GM21367 (cell line): ENCODE measurements at regions not wholly inside any gene's neighbourhood (a gene's known extent, or its start where the extent isn't known, plus 50 kb on each side); places are given as distances from the start of the nearest gene placed in this dataset.

Experiments used
- ATAC-seq: cut with Tn5 transposase; IDR thresholded peaks from one replicate; pipeline ENCODE4 v1.9.1; 2021; ENCODE audit not compliant: unreplicated experiment

GRCh38 chr4:165610679-165611437 is 232.1 kb downstream of the CPE start:
- ATAC-seq, result peak; percentile 42

DNA sequence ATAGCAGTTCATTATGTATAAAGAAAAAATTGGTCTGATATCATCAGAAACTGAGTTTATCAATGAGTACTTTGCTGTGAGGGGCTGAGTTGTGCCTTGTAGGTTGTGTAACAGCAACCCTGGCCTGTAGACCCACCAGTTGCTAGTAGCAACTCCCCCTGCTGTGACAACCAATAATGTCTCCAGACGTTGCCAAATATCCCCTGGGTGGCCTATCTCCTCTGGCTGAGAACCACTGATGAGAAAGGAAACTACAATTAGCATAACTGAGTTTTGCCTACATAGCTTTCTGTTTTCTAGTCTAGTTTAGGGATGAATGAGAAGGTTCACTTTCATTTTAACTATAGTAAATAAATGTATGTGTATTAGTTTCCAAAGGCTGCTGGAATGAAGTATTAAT is 234.1 kb downstream of the CPE start:
- peak; percentile 89 for ATAC-seq

- no peak for ATAC-seq
Measured at GRCh38 chr4:165613581-165613980, 234.8 kb downstream of the CPE start.

- no peak for ATAC-seq
Measured at GRCh38 chr4:165620913-165621312, 242.1 kb downstream of the CPE start.

DNA sequence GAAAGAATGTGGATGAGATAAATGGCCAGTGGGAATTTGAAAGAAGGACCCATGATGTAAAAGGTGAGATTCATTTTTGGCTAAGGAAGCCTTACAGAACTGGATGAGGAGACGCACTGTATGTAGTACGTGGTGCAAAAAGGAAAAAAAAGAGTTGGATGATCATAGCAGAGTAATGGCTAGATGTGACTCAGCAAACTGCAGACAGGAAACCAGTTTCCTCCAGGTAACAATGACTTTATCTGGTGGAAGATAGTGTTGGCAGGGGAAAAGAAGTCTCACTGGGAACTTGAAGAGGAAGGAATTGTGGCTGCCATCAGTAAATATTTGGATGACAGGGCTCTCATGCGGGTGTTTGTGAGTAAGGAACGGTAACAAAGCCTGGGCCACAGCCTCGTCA is 243.2 kb downstream of the CPE start:
- ATAC-seq, result no peak

GRCh38 chr4:165625281-165625680 is 246.5 kb downstream of the CPE start:
- no peak for ATAC-seq

- no peak for ATAC-seq
Measured at GRCh38 chr4:165626316-165626715, 246.7 kb upstream of the TLL1 start.

DNA sequence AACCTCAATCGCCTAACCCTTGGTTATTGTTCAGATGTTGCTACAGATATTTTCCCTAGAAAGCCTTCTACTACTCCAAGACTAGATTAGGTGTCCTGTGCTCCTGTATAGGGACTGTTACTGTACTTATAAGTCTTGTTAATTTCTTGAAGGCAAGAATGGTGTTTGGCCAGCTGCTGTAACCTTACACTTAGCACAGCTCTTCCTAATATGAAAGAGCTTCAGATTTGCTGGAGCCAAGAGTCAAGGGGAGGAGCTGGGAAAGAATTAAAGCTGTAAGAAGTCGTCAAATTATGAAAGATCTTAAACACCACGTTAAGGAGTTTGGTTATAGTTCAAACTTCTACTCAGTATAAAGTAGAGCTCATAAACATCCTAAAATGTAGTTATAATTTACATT is 245.9 kb upstream of the TLL1 start:
- ATAC-seq, result no peak

- ATAC-seq, result no peak
Measured at GRCh38 chr4:165627548-165627947, 245.5 kb upstream of the TLL1 start.

DNA sequence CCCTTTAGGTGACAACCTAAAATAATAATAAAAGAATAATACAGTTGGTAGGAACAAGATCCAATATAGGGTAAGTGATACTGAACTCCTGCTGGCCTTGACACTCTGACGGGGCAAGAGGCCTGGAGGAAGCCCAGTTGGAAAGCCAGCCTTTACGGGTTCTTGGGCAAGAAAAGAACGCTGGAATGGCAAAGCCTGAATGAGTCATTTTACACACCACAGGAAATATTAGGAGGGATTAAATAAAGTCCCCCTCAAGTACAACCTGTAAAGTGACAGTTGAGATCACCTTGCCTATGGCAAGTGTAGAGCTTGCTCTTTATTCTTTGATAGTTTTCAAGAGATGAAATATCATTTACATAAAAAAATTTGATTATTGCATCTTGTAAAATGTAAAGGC is 244.5 kb upstream of the TLL1 start:
- no peak for ATAC-seq

- ATAC-seq, result no peak
Measured at GRCh38 chr4:165630671-165631070, 242.4 kb upstream of the TLL1 start.

DNA sequence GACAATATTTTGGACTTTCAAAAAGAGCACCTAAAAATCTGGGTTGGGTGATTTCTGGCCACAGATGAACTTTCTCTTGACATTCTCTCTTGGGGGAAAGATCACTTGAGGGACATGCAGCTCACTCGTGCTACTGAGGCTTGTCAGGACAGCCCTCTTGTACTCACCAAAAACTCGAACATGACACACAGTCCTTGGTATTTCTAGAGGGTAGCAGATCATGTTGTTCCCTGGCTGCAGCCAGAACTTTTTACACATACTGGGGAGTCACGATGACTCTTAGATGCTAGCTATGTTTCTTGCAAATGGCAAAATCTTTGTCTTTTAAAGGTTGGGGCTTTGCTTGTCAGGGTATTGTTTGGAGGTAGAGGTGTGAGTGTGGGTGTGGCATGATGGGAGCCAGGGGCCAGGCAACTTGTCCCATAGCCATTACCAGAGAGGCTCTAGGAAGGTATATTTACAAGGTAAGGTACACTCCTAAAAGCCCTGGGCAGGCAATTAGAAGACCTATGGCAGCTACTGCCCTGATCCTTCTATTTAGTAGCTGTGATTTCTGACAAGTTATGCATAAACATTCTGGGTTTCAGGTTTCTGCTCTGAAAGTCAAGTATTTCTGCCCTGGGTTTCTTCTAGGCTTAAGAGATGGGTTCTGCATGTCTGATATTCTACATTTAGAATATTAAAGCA is 241.7 kb upstream of the TLL1 start:
- ATAC-seq, result no peak

DNA sequence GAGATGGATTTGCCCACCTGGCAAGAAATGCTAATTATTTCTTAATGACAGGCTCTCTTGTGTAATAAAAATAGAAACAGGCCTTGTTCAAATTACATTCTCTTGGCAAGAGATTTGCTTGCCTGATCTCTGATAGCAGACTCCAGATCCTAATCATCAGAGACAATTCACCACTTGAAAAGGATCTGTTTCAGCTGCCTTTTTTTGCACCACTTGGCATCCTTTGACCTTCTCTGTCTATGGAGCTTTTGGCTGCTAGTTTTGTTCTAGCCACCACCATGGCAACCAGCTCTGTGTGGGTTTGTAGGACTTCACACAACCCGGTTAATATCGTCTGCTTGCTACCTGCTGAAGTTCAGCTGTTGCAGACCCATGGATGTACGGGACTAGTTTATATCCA is 241.1 kb upstream of the TLL1 start:
- no peak for ATAC-seq

DNA sequence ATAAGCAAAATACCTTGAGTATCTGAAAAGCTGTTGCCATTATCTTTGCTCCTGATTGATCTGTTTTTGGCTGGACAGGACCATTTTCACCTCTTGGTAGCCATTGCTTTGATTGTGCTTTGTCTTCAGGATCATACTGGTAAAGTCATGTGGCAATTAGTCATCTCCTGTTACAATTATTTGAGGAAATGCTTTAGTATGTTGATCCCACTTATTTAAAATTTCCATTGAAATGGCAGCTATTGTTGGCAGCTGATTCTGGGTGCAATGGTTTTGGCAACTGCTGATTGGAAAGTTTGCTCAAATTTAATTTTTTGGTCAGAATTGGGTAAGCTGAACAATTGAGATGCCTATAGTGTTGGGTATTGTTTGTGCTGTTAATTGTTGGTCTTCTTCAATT is 238.3 kb upstream of the TLL1 start:
- no peak for ATAC-seq

- no peak for ATAC-seq
Measured at GRCh38 chr4:165635381-165635780, 237.7 kb upstream of the TLL1 start.

DNA sequence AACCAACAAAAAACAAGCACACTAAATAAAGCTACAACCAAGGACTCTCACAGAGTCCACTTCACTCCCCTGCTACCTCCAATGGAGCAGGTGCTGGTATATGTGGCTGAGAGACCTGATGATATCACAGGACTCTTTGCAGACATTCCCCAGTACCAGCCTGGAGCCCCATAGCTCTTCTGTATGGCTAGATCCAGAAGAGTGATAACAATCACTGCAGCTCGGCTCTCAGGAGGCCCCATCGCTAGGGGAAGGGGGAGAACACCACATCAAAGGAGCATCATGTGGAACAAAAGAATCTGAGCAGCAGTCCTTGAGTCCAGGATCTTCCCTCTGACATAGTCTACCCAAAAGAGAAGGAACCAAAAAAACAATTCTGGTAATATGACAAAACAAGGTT is 237.1 kb upstream of the TLL1 start:
- no peak for ATAC-seq

- ATAC-seq, result no peak
Measured at GRCh38 chr4:165651901-165652300, 221.1 kb upstream of the TLL1 start.

DNA sequence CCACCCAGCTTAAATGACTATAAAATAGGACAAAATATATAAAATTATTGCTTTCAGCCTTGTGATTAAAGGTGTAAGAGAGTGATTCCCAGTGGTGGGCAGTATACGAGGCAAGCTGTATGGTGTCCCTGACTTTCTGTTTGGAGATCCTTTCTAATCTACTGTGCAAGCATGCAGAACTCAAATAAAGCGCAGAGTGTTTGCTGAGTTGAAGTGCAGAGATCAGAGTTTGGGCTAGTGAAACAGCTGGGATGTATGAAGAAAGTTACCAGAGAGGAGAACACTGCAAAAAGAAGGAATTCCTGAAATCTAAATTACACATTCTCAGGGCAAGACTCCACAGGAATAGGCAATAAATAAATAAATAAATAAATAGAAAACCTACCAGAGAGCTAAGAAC is 218.5 kb upstream of the TLL1 start:
- no peak for ATAC-seq

DNA sequence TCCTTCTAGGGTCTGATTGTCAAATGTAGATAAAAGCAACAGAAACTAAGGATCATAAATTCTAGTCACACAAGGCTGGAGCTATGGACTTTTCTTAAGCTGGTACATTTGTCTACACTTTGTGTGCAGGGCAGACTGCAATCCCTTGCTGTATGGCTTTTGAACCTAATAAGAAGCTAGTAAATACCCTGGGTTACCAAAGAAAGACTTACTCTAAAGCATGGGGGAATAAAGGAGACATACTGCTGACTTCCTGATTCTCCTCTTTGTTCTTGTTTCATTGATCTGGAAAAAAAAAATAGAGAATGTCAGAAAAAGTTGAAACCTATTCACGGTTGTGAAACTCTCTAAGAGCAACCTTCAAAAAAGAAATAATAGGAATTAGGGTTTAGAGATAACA is 216.6 kb upstream of the TLL1 start:
- ATAC-seq, result no peak

GRCh38 chr4:165656829-165657490 is 216.1 kb upstream of the TLL1 start:
- ATAC-seq, result no peak

DNA sequence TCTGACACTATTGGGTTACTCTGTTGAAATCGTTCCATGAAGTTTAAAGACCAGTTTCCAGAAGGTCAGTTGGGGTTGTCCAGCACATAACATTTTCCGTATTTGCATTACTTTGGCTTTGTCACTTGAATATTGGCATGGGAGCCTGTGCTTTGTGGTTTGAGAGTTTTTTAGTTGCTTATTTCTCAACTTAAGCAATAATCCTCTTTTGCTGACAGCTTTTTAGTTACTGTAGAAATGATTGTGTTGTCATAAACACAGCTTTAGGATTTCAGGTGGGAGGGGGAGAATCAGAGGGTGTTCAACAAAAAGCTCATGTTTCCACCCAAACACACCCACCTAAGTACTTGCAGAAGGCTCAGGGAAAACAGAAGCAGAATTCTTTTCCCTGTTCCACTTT is 210.7 kb upstream of the TLL1 start:
- ATAC-seq, result no peak

- no peak for ATAC-seq
Measured at GRCh38 chr4:165663411-165663810, 209.6 kb upstream of the TLL1 start.
